ENCODE measurements at regions not wholly inside any gene's neighbourhood (a gene's known extent, or its start where the extent isn't known, plus 50 kb on each side); places are given as distances from the start of the nearest gene placed in this dataset.

DNA sequence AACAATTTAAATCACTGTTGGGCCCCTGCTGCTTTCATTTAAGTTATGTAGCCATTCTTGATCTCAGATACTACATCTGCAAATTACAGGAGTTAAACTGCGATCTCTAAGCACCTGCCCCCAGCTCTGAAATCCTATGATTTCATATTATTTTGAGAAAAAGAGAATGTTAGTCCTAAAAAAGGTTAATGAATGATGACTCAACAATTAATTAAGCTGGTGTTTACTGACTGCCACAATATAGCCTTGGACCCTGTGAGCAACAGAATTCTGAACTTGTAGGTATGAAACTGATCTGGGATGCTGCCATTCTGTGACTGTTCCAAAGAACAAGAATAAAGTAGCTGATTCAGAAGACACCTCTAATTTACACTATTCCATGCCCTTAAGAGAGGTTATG, 124.4 kb upstream of the FBXL7 start:
- intact Hi-C loops (cut with DNase I) = no loop called here
- no peak for FAIRE-seq

DNA sequence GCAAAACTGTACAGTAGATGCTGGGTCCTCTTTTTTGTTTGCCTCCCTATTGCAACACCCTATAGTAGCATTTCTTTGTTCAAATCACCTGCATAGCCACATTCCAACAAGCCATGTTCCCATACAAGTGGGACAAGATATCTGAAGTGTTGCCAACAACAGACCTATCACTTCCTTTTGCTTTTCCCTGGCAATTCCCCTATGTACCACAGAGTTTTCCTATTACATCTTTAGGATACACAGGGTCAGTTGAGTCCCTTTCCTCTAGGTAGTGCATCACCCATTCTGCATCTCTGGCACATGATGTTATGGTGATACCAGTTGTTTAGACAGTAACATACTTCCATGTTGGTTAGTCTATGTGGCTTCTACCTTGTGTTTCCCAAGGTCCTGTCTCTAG, 125.1 kb upstream of the FBXL7 start:
- Histone ChIP-seq H3K36me3 (no peaks in the 10 kb centered on the region), H3K27me3 (no peaks in the 10 kb centered on the region), H3K4me1 (no peaks in the 10 kb centered on the region), H3K9me3 (no peaks in the 10 kb centered on the region), H3K4me3 (no peak overlapping the region), H3K27ac (no peak overlapping the region)
- intact Hi-C loops (cut with DNase I) = no loop called here
- ATAC-seq = no peak
- no peak for TF ChIP-seq CTCF (IDR thresholded peaks at IDR 0.05)
- no peak for FAIRE-seq
- no peak for DNase-seq

More for the DNA sequence above, 124.4 kb upstream of the FBXL7 start:
- Histone ChIP-seq H3K4me3 (no peak overlapping the region), H3K36me3 (no peaks in the 10 kb centered on the region), H3K27ac (no peak overlapping the region), H3K27me3 (no peaks in the 10 kb centered on the region), H3K4me1 (no peaks in the 10 kb centered on the region), H3K9me3 (no peaks in the 10 kb centered on the region)
- 36 to 51% methylated on average over 1 of the region's 1 CpG for WGBS, 2 donors
- no peak for TF ChIP-seq CTCF (IDR thresholded peaks at IDR 0.05)
- ATAC-seq (no peak), DNase-seq (no peak)

- TF ChIP-seq CTCF (IDR thresholded peaks at IDR 0.05) = no peak
- DNase-seq = no peak
- ATAC-seq = no peak
- FAIRE-seq = no peak
- Histone ChIP-seq H3K4me1 (no peaks in the 10 kb centered on the region), H3K27ac (no peak overlapping the region), H3K36me3 (no peaks in the 10 kb centered on the region), H3K27me3 (no peaks in the 10 kb centered on the region), H3K4me3 (no peak overlapping the region), H3K9me3 (no peaks in the 10 kb centered on the region)
- intact Hi-C loops (cut with DNase I) = no loop called here
These were observed 126.8 kb upstream of the FBXL7 start for GRCh38 chr5:15373151-15373550.

GRCh38 chr5:15371184-15371583, 128.8 kb upstream of the FBXL7 start:
- Histone ChIP-seq H3K4me1 (no peaks in the 10 kb centered on the region), H3K36me3 (no peaks in the 10 kb centered on the region), H3K27ac (no peak overlapping the region), H3K4me3 (no peak overlapping the region), H3K9me3 (no peaks in the 10 kb centered on the region), H3K27me3 (no peaks in the 10 kb centered on the region)
- intact Hi-C loops (cut with DNase I) = no loop called here
- DNase-seq (no peak), ATAC-seq (no peak), FAIRE-seq (no peak)
- no peak for TF ChIP-seq CTCF (IDR thresholded peaks at IDR 0.05)
- 53 to 75% methylated on average over 3 of the region's 3 CpGs for WGBS, 2 donors

DNA sequence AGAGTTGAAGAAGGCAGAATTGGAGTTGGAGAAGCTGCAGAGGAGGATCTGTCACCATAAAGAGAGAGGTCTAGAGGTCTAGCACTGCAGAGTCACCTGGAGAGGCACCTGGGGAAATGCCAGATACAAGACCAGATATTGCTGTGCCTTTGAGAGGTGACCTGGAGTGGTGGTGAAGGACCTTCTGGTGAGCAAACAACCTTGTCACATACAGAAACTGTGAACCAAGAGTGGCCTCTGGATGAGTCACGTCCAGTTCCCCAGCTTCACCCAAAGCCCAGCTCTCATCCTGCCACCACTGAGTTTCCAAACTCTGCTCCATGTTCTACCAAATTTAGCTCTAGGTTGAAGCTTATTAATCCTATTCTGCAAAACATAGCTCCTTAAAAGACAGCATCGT, 131.1 kb upstream of the FBXL7 start:
- no peaks in the 10 kb centered on the region for H3K4me1 ChIP-seq
- TF ChIP-seq CTCF (IDR thresholded peaks at IDR 0.05) = no peak
- H3K4me3 ChIP-seq = no peak overlapping the region
- H3K36me3 ChIP-seq = no peaks in the 10 kb centered on the region
- intact Hi-C loops (cut with DNase I) = no loop called here
- ATAC-seq (no peak), DNase-seq (no peak), FAIRE-seq (no peak)
- no peaks in the 10 kb centered on the region for H3K27me3 ChIP-seq
- 44 to 68% methylated on average over 2 of the region's 2 CpGs for WGBS, 2 donors
- no peaks in the 10 kb centered on the region for H3K9me3 ChIP-seq
- H3K27ac ChIP-seq = no peak overlapping the region
